ENCODE measurements at regions not wholly inside any gene's neighbourhood (a gene's known extent, or its start where the extent isn't known, plus 50 kb on each side); places are given as distances from the start of the nearest gene placed in this dataset.

- ChIA-PET CTCF (no interaction called here), POLR2A (no interaction called here)
- no peak for DNase-seq
- intact Hi-C loops (cut with micrococcal nuclease), result no loop called here
- Mint-ChIP-seq H3K27ac (no peak overlapping the region), H3K36me3 (ENCODE audit: low read depth) (no peaks in the 10 kb centered on the region), H3K27me3 (no peaks in the 10 kb centered on the region), H3K4me3 (no peak overlapping the region), H3K4me1 (no peaks in the 10 kb centered on the region), H3K9me3 (peaks cover 10% of the 10 kb centered on the region)
- ATAC-seq (ENCODE audit: low read depth), result no peak
- TF ChIP-seq CTCF (IDR thresholded peaks at IDR 0.05), result no peak
Observed at GRCh38 chr10:53543410-53543809, 770.8 kb upstream of the MBL2 start.

GRCh38 chr10:53537508-53537907, 764.9 kb upstream of the MBL2 start:
- POLR2A ChIA-PET, result no interaction called here
- TF ChIP-seq CTCF (IDR thresholded peaks at IDR 0.05), result no peak
- peaks cover 4% of the 10 kb centered on the region for H3K9me3 Mint-ChIP-seq

GRCh38 chr10:53536322-53536721, 763.7 kb upstream of the MBL2 start:
- H3K4me3 Mint-ChIP-seq, result no peak overlapping the region
- CTCF ChIA-PET, result no interaction called here
- no peaks in the 10 kb centered on the region for H3K36me3 Mint-ChIP-seq (ENCODE audit: low read depth)
- POLR2A ChIA-PET, result no interaction called here
- H3K4me1 Mint-ChIP-seq, result no peaks in the 10 kb centered on the region
- no peak for TF ChIP-seq CTCF (IDR thresholded peaks at IDR 0.05)
- H3K27ac Mint-ChIP-seq, result no peak overlapping the region
- peaks cover 5% of the 10 kb centered on the region for H3K9me3 Mint-ChIP-seq
- intact Hi-C loops (cut with micrococcal nuclease), result no loop called here
- DNase-seq (no peak), ATAC-seq (ENCODE audit: low read depth) (no peak)
- H3K27me3 Mint-ChIP-seq, result no peaks in the 10 kb centered on the region

More at GRCh38 chr10:53537508-53537907, 764.9 kb upstream of the MBL2 start:
- DNase-seq, result no peak
- no peak overlapping the region for H3K4me3 Mint-ChIP-seq
- H3K27me3 Mint-ChIP-seq, result no peaks in the 10 kb centered on the region
- H3K27ac Mint-ChIP-seq, result no peak overlapping the region
- no peaks in the 10 kb centered on the region for H3K36me3 Mint-ChIP-seq (ENCODE audit: low read depth)
- ATAC-seq (ENCODE audit: low read depth), result no peak
- CTCF ChIA-PET, result no interaction called here
- intact Hi-C loops (cut with micrococcal nuclease), result no loop called here
- no peaks in the 10 kb centered on the region for H3K4me1 Mint-ChIP-seq

- no peaks in the 10 kb centered on the region for H3K4me1 Mint-ChIP-seq
- TF ChIP-seq CTCF (IDR thresholded peaks at IDR 0.05), result no peak
- no peaks in the 10 kb centered on the region for H3K27me3 Mint-ChIP-seq
- ChIA-PET POLR2A (no interaction called here), CTCF (no interaction called here)
- no peak overlapping the region for H3K27ac Mint-ChIP-seq
- intact Hi-C loops (cut with micrococcal nuclease), result no loop called here
- ATAC-seq (ENCODE audit: low read depth) (no peak), DNase-seq (no peak)
- H3K36me3 Mint-ChIP-seq (ENCODE audit: low read depth), result no peaks in the 10 kb centered on the region
- peaks cover 5% of the 10 kb centered on the region for H3K9me3 Mint-ChIP-seq
- H3K4me3 Mint-ChIP-seq, result no peak overlapping the region
Observed at GRCh38 chr10:53534428-53534827, 761.8 kb upstream of the MBL2 start.

- ChIA-PET POLR2A (no interaction called here), CTCF (no interaction called here)
- no peak for DNase-seq
- intact Hi-C loops (cut with micrococcal nuclease), result no loop called here
- Mint-ChIP-seq H3K4me1 (no peaks in the 10 kb centered on the region), H3K27me3 (no peaks in the 10 kb centered on the region), H3K36me3 (ENCODE audit: low read depth) (no peaks in the 10 kb centered on the region), H3K9me3 (peaks cover 2% of the 10 kb centered on the region), H3K4me3 (no peak overlapping the region), H3K27ac (no peak overlapping the region)
- no peak for TF ChIP-seq CTCF (IDR thresholded peaks at IDR 0.05)
- no peak for ATAC-seq (ENCODE audit: low read depth)
Observed at GRCh38 chr10:53528974-53529373, 756.4 kb upstream of the MBL2 start.

All from activated B cell treated with CpG ODN at 0.5 μM for 24 hours (primary cell).